ENCODE measurements at regions not wholly inside any gene's neighbourhood (a gene's known extent, or its start where the extent isn't known, plus 50 kb on each side); places are given as distances from the start of the nearest gene placed in this dataset.
"Not testable (repeated sequence)": the region's sequence is repeated elsewhere in the genome, so short reads cannot be mapped to it uniquely, and the experiment has no call there.

DNA sequence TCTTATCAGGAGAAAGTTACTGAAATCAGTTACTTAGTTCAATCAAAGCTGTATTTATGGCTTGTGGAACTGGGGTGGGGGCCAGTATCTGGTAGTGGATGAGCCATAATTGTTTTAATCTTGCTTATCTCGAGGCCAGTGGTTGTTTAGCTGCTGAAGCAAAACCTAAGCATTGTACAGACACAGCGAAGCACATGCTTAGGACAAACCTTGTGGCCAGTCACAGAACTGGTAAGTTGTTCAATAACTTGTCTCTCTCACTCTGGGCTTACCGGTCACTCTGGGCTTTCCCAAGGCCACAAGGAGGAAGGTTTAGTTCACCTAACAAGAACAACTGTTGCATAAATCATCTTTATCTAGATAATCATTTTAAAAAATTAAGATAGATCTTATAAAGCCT, 296.6 kb upstream of the NETO1 start:
- no peak for DNase-seq

DNA sequence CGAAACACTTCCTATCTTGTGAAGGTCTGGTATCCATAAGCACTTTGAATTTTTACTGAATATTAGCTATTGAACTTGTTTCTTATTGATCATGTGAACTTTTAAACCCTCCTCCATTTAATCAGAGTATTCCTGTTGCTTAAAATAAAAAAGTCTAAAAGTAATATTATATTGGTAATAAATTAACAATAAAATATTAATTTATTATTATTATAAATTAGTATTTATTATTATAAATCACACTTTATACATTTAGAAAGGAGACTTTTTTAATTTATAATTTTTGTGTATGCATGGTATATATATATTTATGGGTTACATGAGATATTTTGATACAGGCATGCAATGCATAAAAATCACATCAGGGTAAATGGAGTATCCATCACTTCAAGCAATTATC, 295.4 kb upstream of the NETO1 start:
- no peak for DNase-seq

- DNase-seq = no peak
Observed at GRCh38 chr18:73156117-73156516, 288.3 kb upstream of the NETO1 start.

- no peak for DNase-seq
Observed at GRCh38 chr18:73153271-73153670, 285.5 kb upstream of the NETO1 start.

DNA sequence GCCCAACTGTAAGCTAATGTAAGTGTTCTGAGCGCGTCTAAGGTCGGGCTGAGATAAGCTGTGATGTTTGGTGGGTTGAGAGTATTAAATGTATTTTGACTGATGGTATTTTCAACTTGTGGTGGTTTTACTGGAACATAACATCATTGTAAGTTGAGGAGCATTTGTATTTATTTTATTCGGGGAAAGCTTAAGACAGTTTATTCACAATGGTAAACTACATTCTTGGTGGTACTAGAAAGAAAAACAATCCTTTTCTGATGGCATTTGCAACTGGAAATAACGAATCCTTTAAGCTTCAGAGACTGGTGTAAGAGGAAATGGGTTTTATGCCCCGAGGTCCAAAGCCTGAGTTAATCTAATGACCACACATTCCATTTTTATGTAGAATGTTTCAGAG, 283.3 kb upstream of the NETO1 start:
- DNase-seq = no peak

- no peak for DNase-seq
Observed at GRCh38 chr18:73150199-73150598, 282.4 kb upstream of the NETO1 start.

GRCh38 chr18:73147590-73147989, 279.8 kb upstream of the NETO1 start:
- no peak for DNase-seq

DNA sequence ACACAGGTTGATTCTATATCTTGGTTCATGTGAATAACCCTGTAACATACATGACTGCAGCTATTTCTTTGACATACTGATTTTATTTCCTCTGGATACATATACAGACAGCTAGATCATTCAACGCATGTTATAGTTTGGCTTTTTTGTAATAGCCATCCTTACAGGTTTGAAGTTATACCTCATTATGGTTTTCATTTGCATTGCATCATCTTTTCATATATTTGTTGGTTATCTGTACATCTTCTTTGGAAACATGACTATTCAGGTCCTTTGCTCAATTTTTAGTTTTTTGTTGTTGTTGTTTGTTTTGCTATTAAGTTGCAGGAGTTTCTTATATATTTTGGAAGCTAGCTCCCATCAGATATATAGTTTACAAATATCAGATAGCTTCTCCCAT, 276.2 kb upstream of the NETO1 start:
- no peak for DNase-seq

DNA sequence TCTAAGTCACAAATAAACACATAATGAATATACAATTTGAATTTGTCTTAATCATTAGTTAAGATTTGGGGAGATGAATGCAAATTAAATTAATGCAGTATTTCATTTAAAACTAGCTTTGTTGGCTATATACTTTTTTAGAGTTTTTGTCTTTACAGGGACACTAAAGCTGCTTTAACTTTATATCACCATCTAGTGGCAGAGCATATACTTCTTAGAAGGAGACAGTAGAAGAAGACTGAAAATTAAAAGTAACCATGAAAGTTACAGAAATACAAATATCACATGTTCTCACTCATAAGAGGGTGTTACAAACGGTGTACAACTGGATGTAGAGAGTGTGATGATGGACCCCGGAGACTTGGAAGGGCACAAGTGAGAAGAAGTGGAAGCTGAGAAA, 268.3 kb upstream of the NETO1 start:
- DNase-seq = peak in 1 of 2 experiments; percentile 20

- no peak for DNase-seq
Observed at GRCh38 chr18:73124175-73124574, 256.4 kb upstream of the NETO1 start.

GRCh38 chr18:73121207-73121606, 253.4 kb upstream of the NETO1 start:
- DNase-seq = no peak

- no peak for DNase-seq
Observed at GRCh38 chr18:73120626-73121025, 252.8 kb upstream of the NETO1 start.

- no peak for DNase-seq
Observed at GRCh38 chr18:73119574-73119973, 251.8 kb upstream of the NETO1 start.

DNA sequence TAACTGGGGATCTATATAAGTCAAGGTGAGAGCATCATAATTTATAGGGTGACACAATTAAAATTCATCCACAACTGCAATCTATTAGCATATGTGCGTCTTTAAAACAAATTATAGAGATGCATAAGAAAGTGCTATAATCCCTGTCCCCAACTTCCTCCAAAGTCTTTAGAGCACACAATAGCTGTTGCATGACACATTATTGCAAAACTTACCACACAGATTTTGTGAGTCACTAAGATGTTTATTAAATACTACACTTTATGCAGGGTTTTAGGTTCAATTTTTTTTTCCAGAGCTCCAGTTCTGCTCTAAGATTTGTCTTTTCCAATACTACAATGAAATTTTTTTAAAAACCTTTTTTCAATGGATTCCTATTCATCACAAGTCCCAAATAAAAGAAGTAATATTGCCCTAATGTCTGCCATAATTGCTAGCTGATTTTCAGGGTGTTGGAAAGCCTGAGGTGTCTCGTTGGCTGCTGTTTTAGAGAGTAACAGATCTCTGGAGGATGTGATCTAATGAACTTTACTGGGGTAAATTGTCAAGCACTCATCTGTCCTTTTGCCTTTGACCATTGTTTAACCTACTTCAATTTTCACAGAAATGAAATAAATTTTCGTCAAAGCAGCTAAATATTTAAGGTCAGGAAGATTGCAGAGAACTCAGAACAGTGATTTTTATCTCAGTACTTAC, 250.5 kb upstream of the NETO1 start:
- no peak for DNase-seq

GRCh38 chr18:73110307-73110706, 242.5 kb upstream of the NETO1 start:
- DNase-seq = no peak

DNA sequence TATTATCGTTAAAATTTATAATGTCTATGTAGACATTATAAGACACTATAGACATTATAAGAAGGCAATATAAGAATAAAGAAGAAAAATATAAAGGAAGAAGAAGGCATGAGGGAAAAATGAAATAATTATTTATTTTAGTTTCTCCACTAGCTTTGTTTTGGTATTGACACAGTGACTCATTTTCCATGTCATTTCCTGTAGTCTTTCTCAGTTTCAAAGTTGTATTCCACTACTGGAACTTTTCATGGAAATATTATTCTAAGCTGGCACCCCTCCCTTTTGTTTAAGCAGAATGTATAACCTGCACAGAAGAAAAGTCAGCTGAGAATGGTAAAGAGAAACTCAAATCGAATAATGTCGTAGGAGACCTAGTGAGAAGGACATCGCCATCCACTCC, 234.2 kb upstream of the NETO1 start:
- no peak for DNase-seq

DNA sequence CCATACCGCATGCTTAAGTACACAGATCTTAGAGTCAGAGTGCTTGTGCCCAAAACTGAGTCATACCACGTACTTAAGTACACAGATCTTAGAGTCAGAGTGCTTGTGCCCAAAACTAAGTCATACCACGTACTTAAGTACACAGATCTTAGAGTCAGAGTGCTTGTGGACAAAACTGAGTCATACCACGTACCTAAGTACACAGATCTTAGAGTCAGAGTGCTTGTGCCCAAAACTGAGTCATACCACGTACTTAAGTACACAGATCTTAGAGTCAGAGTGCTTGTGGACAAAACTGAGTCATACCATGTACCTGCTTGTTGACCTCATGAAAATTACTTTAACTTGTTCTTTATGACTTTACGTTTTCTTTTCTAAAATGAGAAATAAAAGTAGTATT, 233.7 kb upstream of the NETO1 start:
- DNase-seq = not testable (repeated sequence)

GRCh38 chr18:73099759-73100158, 232.0 kb upstream of the NETO1 start:
- no peak for DNase-seq

- no peak for DNase-seq
Observed at GRCh38 chr18:73093687-73094250, 226.0 kb upstream of the NETO1 start.

DNA sequence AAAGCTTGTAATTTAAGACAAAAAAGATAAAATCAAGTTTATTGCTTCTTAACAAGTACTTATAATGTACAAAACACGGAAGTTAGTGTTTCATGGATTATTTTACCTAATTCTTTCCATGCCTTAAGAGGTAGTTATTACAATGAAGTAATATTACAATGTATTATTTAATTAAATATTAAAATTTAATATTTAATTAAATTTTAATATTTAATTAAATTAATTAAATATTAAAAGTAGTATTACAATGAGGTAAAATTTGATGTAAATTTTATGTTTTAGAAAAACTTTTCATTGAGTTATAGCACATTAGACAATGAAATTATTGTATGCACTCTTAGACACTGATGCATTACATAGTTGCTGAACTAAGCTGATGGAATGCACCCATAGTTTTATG, 220.7 kb upstream of the NETO1 start:
- no peak for DNase-seq

GRCh38 chr18:73087282-73087977, 219.6 kb upstream of the NETO1 start:
- no peak for DNase-seq

DNA sequence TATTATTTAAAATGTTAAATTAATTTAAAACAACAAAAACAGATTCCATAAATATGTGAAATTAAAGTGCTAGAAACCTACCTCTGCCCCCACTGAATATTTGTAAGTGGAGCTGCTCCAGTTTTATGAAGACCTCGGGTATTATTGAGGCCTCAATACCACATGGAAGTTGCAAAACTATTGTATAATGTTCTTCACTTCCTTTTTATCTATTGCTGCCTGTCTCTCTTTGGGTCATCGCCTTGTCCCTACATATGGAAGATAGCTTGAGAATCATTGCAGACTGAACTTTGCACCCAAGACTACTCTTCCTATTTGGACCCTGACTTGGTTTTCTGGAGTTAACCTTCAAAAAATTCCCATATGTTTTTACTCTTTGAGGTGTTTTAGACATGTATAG, 212.1 kb upstream of the NETO1 start:
- DNase-seq = no peak

- no peak for DNase-seq
Observed at GRCh38 chr18:73060666-73061288, 193.0 kb upstream of the NETO1 start.

GRCh38 chr18:73059280-73059679, 191.5 kb upstream of the NETO1 start:
- DNase-seq = no peak

Data from NCI-H2081 (cell line).